ENCODE measurements at regions not wholly inside any gene's neighbourhood (a gene's known extent, or its start where the extent isn't known, plus 50 kb on each side); places are given as distances from the start of the nearest gene placed in this dataset.

DNA sequence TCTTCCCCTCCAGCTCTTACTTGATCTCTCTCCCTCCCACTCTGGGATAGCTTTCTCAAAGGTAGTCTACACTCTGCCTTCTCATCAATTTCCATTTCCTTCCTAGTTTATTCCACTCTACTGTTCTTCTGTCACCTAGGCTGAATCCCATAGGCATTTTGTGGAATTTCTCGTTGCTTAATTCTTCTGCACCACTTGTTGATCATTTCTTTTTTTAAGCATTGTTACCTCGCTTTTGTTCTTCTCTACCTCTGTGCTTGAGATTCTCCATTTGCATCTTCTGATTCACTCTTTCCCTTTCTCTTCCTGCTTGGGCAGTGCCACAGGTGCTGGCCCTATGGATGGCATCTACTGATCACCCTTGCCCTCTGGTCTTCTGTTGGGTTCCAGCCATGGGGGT lies 567.2 kb downstream of the CDH26 start:
- DNase-seq (no peak), FAIRE-seq (no peak)
- no peak overlapping the region for H3K9ac ChIP-seq (ENCODE audit: low read length in 3 of 3)
- no peaks in the 10 kb centered on the region for H3K4me1 ChIP-seq (ENCODE audit: control insufficient read depth in 2 of 3, insufficient read depth in 2 of 3, low read depth in 1 of 3, low read length in 3 of 3)
- no peaks in the 10 kb centered on the region for H3K27me3 ChIP-seq (ENCODE audit: control insufficient read depth, insufficient read depth, low read length)
- H3K36me3 ChIP-seq (ENCODE audit: control insufficient read depth in 2 of 3, insufficient read depth in 3 of 3, low read length in 3 of 3), result no peaks in the 10 kb centered on the region
- H3K9me3 ChIP-seq (ENCODE audit: control insufficient read depth in 2 of 3, insufficient read depth in 1 of 3, low read length in 3 of 3), result no peaks in the 10 kb centered on the region
- H3K4me3 ChIP-seq (ENCODE audit: low read length in 3 of 3), result no peak overlapping the region
- H3K27ac ChIP-seq (ENCODE audit: low read depth in 2 of 2, low read length in 2 of 2), result no peak overlapping the region
- TF ChIP-seq, protein P1, sequence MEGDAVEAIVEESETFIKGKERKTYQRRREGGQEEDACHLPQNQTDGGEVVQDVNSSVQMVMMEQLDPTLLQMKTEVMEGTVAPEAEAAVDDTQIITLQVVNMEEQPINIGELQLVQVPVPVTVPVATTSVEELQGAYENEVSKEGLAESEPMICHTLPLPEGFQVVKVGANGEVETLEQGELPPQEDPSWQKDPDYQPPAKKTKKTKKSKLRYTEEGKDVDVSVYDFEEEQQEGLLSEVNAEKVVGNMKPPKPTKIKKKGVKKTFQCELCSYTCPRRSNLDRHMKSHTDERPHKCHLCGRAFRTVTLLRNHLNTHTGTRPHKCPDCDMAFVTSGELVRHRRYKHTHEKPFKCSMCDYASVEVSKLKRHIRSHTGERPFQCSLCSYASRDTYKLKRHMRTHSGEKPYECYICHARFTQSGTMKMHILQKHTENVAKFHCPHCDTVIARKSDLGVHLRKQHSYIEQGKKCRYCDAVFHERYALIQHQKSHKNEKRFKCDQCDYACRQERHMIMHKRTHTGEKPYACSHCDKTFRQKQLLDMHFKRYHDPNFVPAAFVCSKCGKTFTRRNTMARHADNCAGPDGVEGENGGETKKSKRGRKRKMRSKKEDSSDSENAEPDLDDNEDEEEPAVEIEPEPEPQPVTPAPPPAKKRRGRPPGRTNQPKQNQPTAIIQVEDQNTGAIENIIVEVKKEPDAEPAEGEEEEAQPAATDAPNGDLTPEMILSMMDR (IDR thresholded peaks at IDR 0.05; ENCODE audit: borderline replicate concordance, extremely low read depth, insufficient read depth), result no peak
- intact Hi-C loops (cut with DNase I), result no loop called here

DNA sequence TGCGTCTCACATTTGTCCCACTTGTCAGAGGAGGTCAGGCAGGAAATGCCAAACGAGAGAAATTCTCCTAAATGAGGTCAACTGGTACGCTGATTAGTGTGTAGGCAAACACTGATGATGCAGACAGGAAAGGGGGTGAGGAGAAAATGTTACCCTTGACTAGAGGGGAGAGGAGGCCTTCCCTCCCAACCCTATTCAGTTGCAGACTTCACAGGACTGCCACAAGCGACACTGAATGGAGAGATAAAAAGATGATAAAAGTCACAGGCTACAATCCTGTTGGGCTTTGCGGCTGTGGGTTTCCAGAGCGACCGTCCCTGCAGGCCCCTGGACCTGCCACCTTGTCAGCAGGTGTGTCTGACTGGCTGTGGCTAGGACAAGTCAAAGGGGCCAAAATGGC lies 569.4 kb downstream of the CDH26 start:
- intact Hi-C loops (cut with DNase I), result no loop called here
- Histone ChIP-seq H3K4me3 (ENCODE audit: low read length in 3 of 3) (no peak overlapping the region), H3K27ac (ENCODE audit: low read depth in 2 of 2, low read length in 2 of 2) (no peak overlapping the region), H3K27me3 (ENCODE audit: control insufficient read depth, insufficient read depth, low read length) (no peaks in the 10 kb centered on the region), H3K36me3 (ENCODE audit: control insufficient read depth in 2 of 3, insufficient read depth in 3 of 3, low read length in 3 of 3) (no peaks in the 10 kb centered on the region), H3K9me3 (ENCODE audit: control insufficient read depth in 2 of 3, insufficient read depth in 1 of 3, low read length in 3 of 3) (no peaks in the 10 kb centered on the region), H3K9ac (ENCODE audit: low read length in 3 of 3) (no peak overlapping the region), H3K4me1 (ENCODE audit: control insufficient read depth in 2 of 3, insufficient read depth in 2 of 3, low read depth in 1 of 3, low read length in 3 of 3) (no peaks in the 10 kb centered on the region)
- FAIRE-seq, result no peak
- DNase-seq, result no peak
- TF ChIP-seq, protein P1 (IDR thresholded peaks at IDR 0.05; ENCODE audit: borderline replicate concordance, extremely low read depth, insufficient read depth), result no peak

DNA sequence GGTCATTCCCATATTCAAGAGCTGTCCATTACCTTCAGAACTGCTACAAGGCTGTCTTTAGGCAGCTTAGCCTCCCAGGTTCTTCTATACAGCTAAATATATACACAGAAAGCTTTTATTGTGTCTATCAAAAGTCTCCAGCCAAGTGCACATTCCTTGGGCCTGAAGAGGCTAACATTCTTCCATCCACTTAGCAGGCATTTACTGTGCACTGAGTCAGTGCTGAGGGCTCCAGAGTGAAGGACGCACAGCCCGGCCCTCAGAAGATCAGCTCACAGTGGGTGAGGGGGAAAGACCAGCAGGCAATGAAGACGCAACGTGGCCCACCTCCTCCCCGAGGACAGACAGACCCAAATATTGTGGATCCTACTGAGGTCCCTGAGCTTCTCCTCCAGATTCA lies 569.9 kb downstream of the CDH26 start:
- FAIRE-seq (no peak), DNase-seq (no peak)
- no peaks in the 10 kb centered on the region for H3K27me3 ChIP-seq (ENCODE audit: control insufficient read depth, insufficient read depth, low read length)
- no peak overlapping the region for H3K27ac ChIP-seq (ENCODE audit: low read depth in 2 of 2, low read length in 2 of 2)
- no peak overlapping the region for H3K9ac ChIP-seq (ENCODE audit: low read length in 3 of 3)
- H3K4me1 ChIP-seq (ENCODE audit: control insufficient read depth in 2 of 3, insufficient read depth in 2 of 3, low read depth in 1 of 3, low read length in 3 of 3), result no peaks in the 10 kb centered on the region
- TF ChIP-seq, protein P1 (IDR thresholded peaks at IDR 0.05; ENCODE audit: borderline replicate concordance, extremely low read depth, insufficient read depth), result no peak
- intact Hi-C loops (cut with DNase I), result no loop called here
- no peaks in the 10 kb centered on the region for H3K36me3 ChIP-seq (ENCODE audit: control insufficient read depth in 2 of 3, insufficient read depth in 3 of 3, low read length in 3 of 3)
- no peak overlapping the region for H3K4me3 ChIP-seq (ENCODE audit: low read length in 3 of 3)
- no peaks in the 10 kb centered on the region for H3K9me3 ChIP-seq (ENCODE audit: control insufficient read depth in 2 of 3, insufficient read depth in 1 of 3, low read length in 3 of 3)

DNA sequence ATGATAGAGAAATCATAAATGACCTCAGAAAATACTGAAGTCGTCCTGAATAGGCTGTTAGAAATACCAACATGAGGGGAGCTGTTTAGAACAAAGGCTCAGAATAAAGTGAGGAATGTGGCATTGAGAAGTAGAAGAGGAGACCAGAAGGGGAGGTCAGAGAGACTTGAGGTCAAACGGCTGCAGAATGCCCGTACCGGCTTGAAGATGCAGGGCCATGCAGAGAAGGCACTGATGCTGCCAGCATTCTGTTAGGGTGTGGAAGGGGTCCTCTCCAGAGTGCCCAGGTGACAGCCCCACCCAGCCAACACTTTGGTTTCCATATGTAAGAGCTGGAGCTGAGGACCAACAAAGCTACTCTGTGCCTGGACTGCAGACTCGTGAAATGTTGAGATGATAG lies 570.9 kb downstream of the CDH26 start:
- H3K9me3 ChIP-seq (ENCODE audit: control insufficient read depth in 2 of 3, insufficient read depth in 1 of 3, low read length in 3 of 3), result no peaks in the 10 kb centered on the region
- no peak for FAIRE-seq
- no peaks in the 10 kb centered on the region for H3K27me3 ChIP-seq (ENCODE audit: control insufficient read depth, insufficient read depth, low read length)
- no peaks in the 10 kb centered on the region for H3K4me1 ChIP-seq (ENCODE audit: control insufficient read depth in 2 of 3, insufficient read depth in 2 of 3, low read depth in 1 of 3, low read length in 3 of 3)
- TF ChIP-seq, protein P1 (IDR thresholded peaks at IDR 0.05; ENCODE audit: borderline replicate concordance, extremely low read depth, insufficient read depth), result no peak
- H3K27ac ChIP-seq (ENCODE audit: low read depth in 2 of 2, low read length in 2 of 2), result no peak overlapping the region
- intact Hi-C loops (cut with DNase I), result no loop called here
- DNase-seq, result no peak
- H3K9ac ChIP-seq (ENCODE audit: low read length in 3 of 3), result no peak overlapping the region
- no peaks in the 10 kb centered on the region for H3K36me3 ChIP-seq (ENCODE audit: control insufficient read depth in 2 of 3, insufficient read depth in 3 of 3, low read length in 3 of 3)
- no peak overlapping the region for H3K4me3 ChIP-seq (ENCODE audit: low read length in 3 of 3)

Data from kidney (tissue), 13 donors.